Fibroblast of the aortic adventitia (primary cell): ENCODE measurements at regions not wholly inside any gene's neighbourhood (a gene's known extent, or its start where the extent isn't known, plus 50 kb on each side); places are given as distances from the start of the nearest gene placed in this dataset.

ENCODE experiments used
- DNase-seq: peaks from one replicate; pipeline ENCODE4 v3.0.0-alpha.2; 2010; ENCODE audit warnings: low read depth
- H3K4me3 ChIP-seq: 2 replicates; pipeline ENCODE4 v1.5.1; 2011; ENCODE audit warnings: low read depth, mild to moderate bottlenecking, control low read depth, low read length, moderate library complexity
- TF ChIP-seq, protein P1 (sequence below): IDR thresholded peaks from 2 replicates; pipeline ENCODE4 v1.5.1; 2011; ENCODE audit warnings: mild to moderate bottlenecking, low read length, control low read depth, inconsistent platforms; ENCODE audit not compliant: insufficient read depth

DNA sequence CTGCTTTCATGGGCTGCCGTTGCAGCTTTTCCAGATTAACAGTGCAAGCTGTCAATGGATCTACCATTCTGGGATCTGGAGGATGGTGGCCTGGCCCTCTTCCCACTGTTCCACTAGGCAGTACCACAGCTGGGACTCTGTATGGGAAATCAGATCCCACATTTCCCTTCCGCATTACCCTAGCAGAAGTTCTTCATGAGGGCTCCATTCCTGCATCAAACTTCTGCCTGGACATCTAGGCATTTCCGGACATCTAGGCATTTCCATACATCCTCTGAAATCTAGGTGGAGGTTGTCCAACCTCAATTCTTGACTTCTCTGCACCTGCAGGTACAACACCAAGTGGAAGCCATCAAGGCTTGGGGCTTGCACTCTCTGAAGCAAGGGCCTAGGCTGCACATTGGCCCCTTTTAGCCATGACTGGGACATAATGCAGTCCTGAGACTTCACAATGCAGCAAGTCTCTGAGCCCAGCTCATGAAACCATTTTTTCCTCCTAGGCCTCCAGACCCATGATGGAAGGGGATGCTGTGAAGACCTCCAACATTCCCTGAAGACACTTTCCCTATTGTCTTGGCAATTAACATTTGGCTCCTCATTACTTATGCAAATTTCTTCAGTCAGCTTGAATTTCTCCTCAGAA lies 863.3 kb downstream of the C12orf50 start:
- DNase-seq, result no peak
- TF ChIP-seq, protein P1, sequence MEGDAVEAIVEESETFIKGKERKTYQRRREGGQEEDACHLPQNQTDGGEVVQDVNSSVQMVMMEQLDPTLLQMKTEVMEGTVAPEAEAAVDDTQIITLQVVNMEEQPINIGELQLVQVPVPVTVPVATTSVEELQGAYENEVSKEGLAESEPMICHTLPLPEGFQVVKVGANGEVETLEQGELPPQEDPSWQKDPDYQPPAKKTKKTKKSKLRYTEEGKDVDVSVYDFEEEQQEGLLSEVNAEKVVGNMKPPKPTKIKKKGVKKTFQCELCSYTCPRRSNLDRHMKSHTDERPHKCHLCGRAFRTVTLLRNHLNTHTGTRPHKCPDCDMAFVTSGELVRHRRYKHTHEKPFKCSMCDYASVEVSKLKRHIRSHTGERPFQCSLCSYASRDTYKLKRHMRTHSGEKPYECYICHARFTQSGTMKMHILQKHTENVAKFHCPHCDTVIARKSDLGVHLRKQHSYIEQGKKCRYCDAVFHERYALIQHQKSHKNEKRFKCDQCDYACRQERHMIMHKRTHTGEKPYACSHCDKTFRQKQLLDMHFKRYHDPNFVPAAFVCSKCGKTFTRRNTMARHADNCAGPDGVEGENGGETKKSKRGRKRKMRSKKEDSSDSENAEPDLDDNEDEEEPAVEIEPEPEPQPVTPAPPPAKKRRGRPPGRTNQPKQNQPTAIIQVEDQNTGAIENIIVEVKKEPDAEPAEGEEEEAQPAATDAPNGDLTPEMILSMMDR, result no peak
- H3K4me3 ChIP-seq, result no peak overlapping the region

DNA sequence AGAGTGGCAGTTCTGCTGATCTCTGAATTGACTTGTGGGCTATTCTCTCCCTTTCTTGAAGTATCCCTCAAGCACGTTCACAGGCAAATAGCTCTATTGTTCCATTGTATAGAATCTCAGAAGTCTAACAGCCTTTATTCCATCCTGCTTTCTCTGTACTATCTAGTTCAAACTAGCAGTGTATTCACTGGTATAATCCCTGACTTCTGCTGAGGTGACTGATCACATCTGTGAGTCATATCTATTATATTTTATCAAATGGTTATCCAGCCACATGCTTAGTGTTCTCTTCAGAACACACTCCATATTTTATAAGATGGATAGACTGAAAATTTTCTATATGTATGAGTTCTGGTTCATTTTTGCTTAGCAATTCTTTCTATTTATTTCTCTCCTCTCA lies 866.1 kb downstream of the C12orf50 start:
- no peak overlapping the region for H3K4me3 ChIP-seq
- DNase-seq, result no peak
- TF ChIP-seq, protein P1, result no peak

DNA sequence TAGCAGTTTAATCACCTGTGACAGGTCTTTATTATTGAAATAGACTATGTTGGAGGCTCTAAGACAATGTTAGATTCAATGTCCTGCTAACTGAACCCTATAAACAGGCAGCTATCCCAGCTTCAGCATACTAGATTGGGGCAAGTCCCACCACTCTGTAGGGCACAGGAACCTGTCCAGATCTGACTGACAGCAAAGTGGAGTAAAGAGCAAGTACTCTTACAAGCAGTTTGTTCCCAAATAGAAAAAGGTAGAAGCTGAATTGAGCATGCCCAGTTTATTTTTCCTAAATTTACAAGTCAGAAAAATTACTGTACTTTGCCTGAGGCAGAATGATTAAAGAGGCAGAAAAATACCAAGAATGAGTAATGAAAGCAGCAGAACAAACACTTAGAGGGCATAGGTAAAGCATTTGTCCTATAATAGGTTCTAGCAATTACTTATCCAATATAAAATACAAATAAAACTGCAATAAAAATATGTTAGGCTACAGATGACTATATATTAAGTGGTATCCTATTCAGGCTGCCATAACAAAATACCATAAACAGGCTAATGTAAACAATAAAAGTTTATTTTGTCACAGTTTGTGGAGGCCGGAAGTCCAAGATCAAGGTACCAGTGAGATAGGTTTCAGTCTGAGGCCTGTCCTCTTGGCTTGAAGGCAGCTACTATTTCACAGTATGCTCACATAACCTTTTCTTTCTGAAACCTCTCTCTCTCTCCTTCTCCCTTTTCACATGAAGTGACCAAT lies 868.2 kb downstream of the C12orf50 start:
- DNase-seq, result no peak
- no peak overlapping the region for H3K4me3 ChIP-seq
- TF ChIP-seq, protein P1, result no peak

DNA sequence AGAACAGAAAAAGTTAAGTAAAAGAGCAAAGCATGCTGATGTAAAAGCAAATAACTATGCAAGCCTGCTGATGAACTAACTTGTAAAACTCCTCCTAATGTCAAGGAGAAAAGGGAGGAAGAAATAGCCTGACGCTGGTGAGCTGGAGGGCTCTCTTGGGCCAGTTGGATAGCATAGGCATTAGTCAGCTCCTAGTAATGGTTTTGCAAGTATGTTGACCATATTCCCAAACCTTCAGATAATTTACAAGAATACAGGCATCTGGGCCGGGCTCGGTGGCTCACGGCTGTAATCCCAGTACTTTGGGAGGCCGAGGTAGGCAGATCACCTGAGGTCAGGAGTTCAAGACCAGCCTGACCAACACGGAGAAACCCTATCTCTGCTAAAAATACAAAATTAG lies 871.4 kb downstream of the C12orf50 start:
- H3K4me3 ChIP-seq, result no peak overlapping the region
- TF ChIP-seq, protein P1, result no peak
- DNase-seq, result peak; percentile 99

DNA sequence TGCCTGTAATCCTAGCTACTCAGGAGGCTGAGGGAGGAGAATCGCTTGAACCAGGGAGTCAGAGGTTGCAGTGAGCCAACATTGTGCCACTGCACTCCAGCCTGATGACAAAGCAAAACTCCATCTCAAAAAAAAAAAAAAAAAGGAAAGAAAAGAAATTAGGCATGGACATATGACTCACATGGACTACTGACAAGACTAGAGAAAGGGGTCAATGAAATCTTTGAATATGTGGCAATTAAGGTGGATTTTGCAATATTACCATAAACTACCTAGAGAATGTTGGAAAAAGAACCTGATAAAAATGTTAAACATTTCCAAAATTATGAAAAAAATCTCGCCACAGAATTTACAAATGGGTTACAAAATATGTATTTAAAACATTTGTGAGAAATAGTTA lies 873.6 kb downstream of the C12orf50 start:
- peak; percentile 89 for DNase-seq
- H3K4me3 ChIP-seq, result no peak overlapping the region
- TF ChIP-seq, protein P1, result no peak

DNA sequence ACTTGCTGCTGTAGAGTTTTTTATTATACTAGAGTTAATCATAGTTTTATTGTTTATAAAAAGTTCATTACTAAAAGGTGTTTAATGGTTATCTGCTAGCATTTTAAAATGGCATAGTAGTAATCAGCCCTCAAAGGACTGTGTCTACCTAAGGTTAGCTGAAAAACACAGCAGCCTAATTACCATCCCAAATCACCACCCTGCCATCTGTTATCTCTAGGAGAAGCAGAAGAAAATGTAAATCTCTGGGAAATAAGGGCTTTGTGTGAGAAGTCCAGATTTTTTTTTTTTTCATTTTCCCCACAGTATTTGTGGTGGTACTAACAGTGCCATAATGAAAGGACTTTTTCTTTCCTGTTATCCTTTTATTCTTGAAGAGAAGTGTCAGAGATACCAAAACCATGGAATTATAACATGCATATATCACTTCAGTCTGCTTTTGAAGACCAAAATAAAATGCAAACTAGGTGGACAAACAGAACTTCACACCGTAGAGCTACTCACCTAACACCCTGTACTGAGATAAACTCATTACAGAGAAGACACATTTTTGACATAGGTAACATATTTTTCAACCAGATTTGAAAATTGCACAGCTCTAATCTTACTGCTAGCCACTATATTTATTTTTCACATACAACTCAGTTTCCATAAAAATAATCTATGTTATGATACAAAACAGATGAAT lies 876.2 kb downstream of the C12orf50 start:
- DNase-seq, result no peak
- TF ChIP-seq, protein P1, result no peak
- no peak overlapping the region for H3K4me3 ChIP-seq
